NCI-H2029 (cell line): ENCODE measurements at regions not wholly inside any gene's neighbourhood (a gene's known extent, or its start where the extent isn't known, plus 50 kb on each side); places are given as distances from the start of the nearest gene placed in this dataset.
A peak's percentile ranks its signal among the peaks of the same experiment; 100 is the strongest.

Experiments used
- DNase-seq: peaks from one replicate; lab custom pipeline; 2025; lab: John Stamatoyannopoulos, UW

- no peak for DNase-seq
Observed at GRCh38 chr2:206212673-206213513, 53.2 kb downstream of the EEF1B2 start.

- no peak for DNase-seq
Observed at GRCh38 chr2:206213514-206213845, 53.8 kb downstream of the EEF1B2 start.

- DNase-seq = no peak
Observed at GRCh38 chr2:206217166-206217565, 57.3 kb upstream of the ZDBF2 start.

- no peak for DNase-seq
Observed at GRCh38 chr2:206217743-206218142, 56.7 kb upstream of the ZDBF2 start.

GRCh38 chr2:206218156-206218555 is 56.3 kb upstream of the ZDBF2 start:
- DNase-seq = no peak

- peak; percentile 7 for DNase-seq
Observed at GRCh38 chr2:206218796-206219499, 55.5 kb upstream of the ZDBF2 start.

- DNase-seq = no peak
Observed at GRCh38 chr2:206219957-206220356, 54.5 kb upstream of the ZDBF2 start.

- DNase-seq = no peak
Observed at GRCh38 chr2:206220997-206221396, 53.5 kb upstream of the ZDBF2 start.
